ENCODE measurements at regions not wholly inside any gene's neighbourhood (a gene's known extent, or its start where the extent isn't known, plus 50 kb on each side); places are given as distances from the start of the nearest gene placed in this dataset.

GRCh38 chr5:17966640-17967402 lies 332.6 kb downstream of the TAF11L14 start:
- DNase-seq (ENCODE audit: low read depth, low spot score): no peak
- dilution Hi-C loops (cut with MboI; ENCODE audit: extremely low pct_ligation_motif_present, low sequenced_read_pairs): no loop called here

GRCh38 chr5:17976404-17976803 lies 342.1 kb downstream of the TAF11L14 start:
- Histone ChIP-seq H3K9me1 (ENCODE audit: control insufficient read depth, extremely low read depth, insufficient read depth, low read length) (no peaks in the 10 kb centered on the region), H3K4me3 (ENCODE audit: control insufficient read depth in 2 of 3, extremely low read depth in 1 of 3, insufficient read depth in 2 of 3, low read depth in 1 of 3, low read length in 3 of 3) (no peak overlapping the region), H3K4me2 (ENCODE audit: control insufficient read depth, extremely low read depth, insufficient read depth, low read depth, low read length) (no peak overlapping the region), H3K4me1 (ENCODE audit: control insufficient read depth, extremely low read depth, insufficient read depth, low read length) (no peaks in the 10 kb centered on the region), H2AFZ (ENCODE audit: control insufficient read depth, low read length) (no peak overlapping the region), H3K27ac (ENCODE audit: control insufficient read depth, insufficient read depth, low read length) (no peak overlapping the region), H3K79me2 (ENCODE audit: control insufficient read depth, insufficient read depth, low read length) (no peaks in the 10 kb centered on the region), H4K20me1 (ENCODE audit: control insufficient read depth, extremely low read depth, insufficient read depth, low read length) (no peaks in the 10 kb centered on the region), H3K36me3 (ENCODE audit: control insufficient read depth in 2 of 2, extremely low read depth in 1 of 2, insufficient read depth in 2 of 2, low read length in 2 of 2) (no peaks in the 10 kb centered on the region), H3K9me3 (ENCODE audit: control insufficient read depth, low read depth, low read length) (no peaks in the 10 kb centered on the region), H3K9ac (ENCODE audit: control insufficient read depth, extremely low read depth, insufficient read depth, low read length) (no peak overlapping the region), H3K27me3 (ENCODE audit: control insufficient read depth, extremely low read depth, insufficient read depth, low read length) (no peaks in the 10 kb centered on the region)
- FAIRE-seq (no peak), DNase-seq (ENCODE audit: low read depth, low spot score) (no peak)
- dilution Hi-C loops (cut with MboI; ENCODE audit: extremely low pct_ligation_motif_present, low sequenced_read_pairs): no loop called here
- TF ChIP-seq CTCF (optimal IDR thresholded peaks at IDR 0.05 in 1 of 3, IDR thresholded peaks at IDR 0.05 in 1 of 3, conservative IDR thresholded peaks at IDR 0.05 in 1 of 3; ENCODE audit: extremely low read depth in 1 of 3, insufficient read depth in 2 of 3, low read length in 3 of 3): no peak
- no peak for TF ChIP-seq EZH2 (IDR thresholded peaks at IDR 0.05; ENCODE audit: low read length)

More at GRCh38 chr5:17966640-17967402, 332.6 kb downstream of the TAF11L14 start:
- H3K27ac ChIP-seq (ENCODE audit: control insufficient read depth, insufficient read depth, low read length): no peak overlapping the region
- no peaks in the 10 kb centered on the region for H3K4me1 ChIP-seq (ENCODE audit: control insufficient read depth, extremely low read depth, insufficient read depth, low read length)
- H3K4me3 ChIP-seq (ENCODE audit: control insufficient read depth in 2 of 3, extremely low read depth in 1 of 3, insufficient read depth in 2 of 3, low read depth in 1 of 3, low read length in 3 of 3): no peak overlapping the region
- no peaks in the 10 kb centered on the region for H3K79me2 ChIP-seq (ENCODE audit: control insufficient read depth, insufficient read depth, low read length)
- H3K4me2 ChIP-seq (ENCODE audit: control insufficient read depth, extremely low read depth, insufficient read depth, low read depth, low read length): no peak overlapping the region
- H3K36me3 ChIP-seq (ENCODE audit: control insufficient read depth in 2 of 2, extremely low read depth in 1 of 2, insufficient read depth in 2 of 2, low read length in 2 of 2): no peaks in the 10 kb centered on the region
- peak overlapping the region; percentile 59 for H2AFZ ChIP-seq (ENCODE audit: control insufficient read depth, low read length)
- H3K9me1 ChIP-seq (ENCODE audit: control insufficient read depth, extremely low read depth, insufficient read depth, low read length): no peaks in the 10 kb centered on the region
- no peaks in the 10 kb centered on the region for H4K20me1 ChIP-seq (ENCODE audit: control insufficient read depth, extremely low read depth, insufficient read depth, low read length)
- no peaks in the 10 kb centered on the region for H3K27me3 ChIP-seq (ENCODE audit: control insufficient read depth, extremely low read depth, insufficient read depth, low read length)
- no peaks in the 10 kb centered on the region for H3K9me3 ChIP-seq (ENCODE audit: control insufficient read depth, low read depth, low read length)
- no peak overlapping the region for H3K9ac ChIP-seq (ENCODE audit: control insufficient read depth, extremely low read depth, insufficient read depth, low read length)
- FAIRE-seq: no peak
- TF ChIP-seq CTCF (optimal IDR thresholded peaks at IDR 0.05 in 1 of 3, IDR thresholded peaks at IDR 0.05 in 1 of 3, conservative IDR thresholded peaks at IDR 0.05 in 1 of 3; ENCODE audit: extremely low read depth in 1 of 3, insufficient read depth in 2 of 3, low read length in 3 of 3) (no peak), EZH2 (IDR thresholded peaks at IDR 0.05; ENCODE audit: low read length) (no peak)
